ENCODE measurements at regions not wholly inside any gene's neighbourhood (a gene's known extent, or its start where the extent isn't known, plus 50 kb on each side); places are given as distances from the start of the nearest gene placed in this dataset.

GRCh38 chr5:167642779-167643517 is 648.5 kb upstream of the WWC1 start:
- TF ChIP-seq EZH2phosphoT487 (IDR thresholded peaks at IDR 0.05; ENCODE audit: insufficient read depth, low read depth), result no peak
- no peak for TF ChIP-seq EZH2 (IDR thresholded peaks at IDR 0.05; ENCODE audit: insufficient read depth, poor library complexity, severe bottlenecking)
